HEK293T (cell line): ENCODE measurements at regions not wholly inside any gene's neighbourhood (a gene's known extent, or its start where the extent isn't known, plus 50 kb on each side); places are given as distances from the start of the nearest gene placed in this dataset.

ENCODE experiments used
- CTCF ChIA-PET: fragments of 350-600 bp; formaldehyde crosslinking; extraction: SDS; loops from one replicate; lab custom pipeline; 2021; ENCODE audit warnings: antibody characterized with exemption, inconsistent platforms; lab: Yijun Ruan, JAX
- POLR2A ChIA-PET: fragments of 350-600 bp; formaldehyde crosslinking; extraction: SDS; loops from one replicate; lab custom pipeline; 2020; ENCODE audit warnings: antibody characterized with exemption, inconsistent platforms; lab: Yijun Ruan, JAX
- DNase-seq: peaks from one replicate; pipeline ENCODE4 v3.0.0; 2012; ENCODE audit warnings: mixed read lengths; ENCODE audit errors: extremely low spot score
- ARNT ChIP-seq: fragments of 450-650 bp; IDR thresholded peaks from 2 replicates; pipeline ENCODE4 v1.6.1; 2017; ENCODE audit warnings: mild to moderate bottlenecking
- BHLHE40 ChIP-seq: fragments of 450-650 bp; IDR thresholded peaks from 2 replicates; pipeline ENCODE4 v1.6.1; 2016; ENCODE audit warnings: mild to moderate bottlenecking, moderate library complexity, borderline replicate concordance
- CTBP1 ChIP-seq: fragments of 450-650 bp; IDR thresholded peaks from 2 replicates; pipeline ENCODE4 v1.6.1; 2016; ENCODE audit warnings: borderline replicate concordance
- ELF4 ChIP-seq: fragments of 450-650 bp; IDR thresholded peaks from 2 replicates; pipeline ENCODE4 v1.6.1; 2017; ENCODE audit warnings: antibody characterized with exemption
- FOXA1 ChIP-seq: fragments of 450-650 bp; IDR thresholded peaks from 2 replicates; pipeline ENCODE4 v1.6.1; 2016; ENCODE audit warnings: mild to moderate bottlenecking
- FOXK2 ChIP-seq: fragments of 450-650 bp; IDR thresholded peaks from 2 replicates; pipeline ENCODE4 v1.6.1; 2016; ENCODE audit warnings: mild to moderate bottlenecking
- FOXM1 ChIP-seq: fragments of 450-650 bp; IDR thresholded peaks from 2 replicates; pipeline ENCODE4 v1.6.1; 2017; ENCODE audit warnings: mild to moderate bottlenecking, borderline replicate concordance
- HDGF ChIP-seq: fragments of 450-650 bp; IDR thresholded peaks from 2 replicates; pipeline ENCODE4 v1.6.1; 2017; ENCODE audit warnings: antibody characterized with exemption, borderline replicate concordance
- L3MBTL2 ChIP-seq: fragments of 450-650 bp; conservative IDR thresholded peaks from 2 replicates; pipeline ENCODE4 v1.6.1; 2016; ENCODE audit warnings: mild to moderate bottlenecking
- LEF1 ChIP-seq: fragments of 450-650 bp; IDR thresholded peaks from 2 replicates; pipeline ENCODE4 v1.6.1; 2017; ENCODE audit warnings: mild to moderate bottlenecking, borderline replicate concordance
- NFRKB ChIP-seq: fragments of 450-650 bp; IDR thresholded peaks from 2 replicates; pipeline ENCODE4 v1.6.1; 2016; ENCODE audit warnings: mild to moderate bottlenecking, moderate library complexity
- PKNOX1 ChIP-seq: fragments of 450-650 bp; IDR thresholded peaks from 2 replicates; pipeline ENCODE4 v1.6.1; 2016
- SP1 ChIP-seq: fragments of 450-650 bp; IDR thresholded peaks from 2 replicates; pipeline ENCODE4 v1.6.1; 2017
- SUZ12 ChIP-seq: fragments of 450-650 bp; IDR thresholded peaks from 2 replicates; pipeline ENCODE4 v1.6.1; 2016; ENCODE audit warnings: mild to moderate bottlenecking
- TARDBP ChIP-seq: fragments of 450-650 bp; IDR thresholded peaks from 2 replicates; pipeline ENCODE4 v1.6.1; 2016
- ZNF384 ChIP-seq: fragments of 450-650 bp; IDR thresholded peaks from 2 replicates; pipeline ENCODE4 v1.6.1; 2016

- ChIA-PET POLR2A (no interaction called here), CTCF (no interaction called here)
- no peak for DNase-seq
- TF ChIP-seq SUZ12 (no peak), HDGF (no peak), LEF1 (no peak), ARNT (no peak), TARDBP (no peak), CTBP1 (no peak), PKNOX1 (no peak), FOXM1 (no peak), SP1 (no peak), BHLHE40 (no peak), FOXA1 (no peak), L3MBTL2 (no peak), ELF4 (no peak), NFRKB (no peak), ZNF384 (no peak), FOXK2 (no peak)
These were observed 871.3 kb downstream of the AACS start for GRCh38 chr12:125936502-125936901.

GRCh38 chr12:125944446-125944845 is 879.2 kb downstream of the AACS start:
- DNase-seq, result no peak
- CTCF ChIA-PET, result no interaction called here
- POLR2A ChIA-PET, result no interaction called here
- TF ChIP-seq ARNT, result no peak
- TF ChIP-seq FOXM1, result no peak
- TF ChIP-seq CTBP1, result no peak
- no peak for TF ChIP-seq PKNOX1
- no peak for TF ChIP-seq ZNF384
- no peak for TF ChIP-seq FOXA1
- no peak for TF ChIP-seq BHLHE40
- no peak for TF ChIP-seq L3MBTL2
- no peak for TF ChIP-seq LEF1
- no peak for TF ChIP-seq NFRKB
- no peak for TF ChIP-seq ELF4
- no peak for TF ChIP-seq HDGF
- TF ChIP-seq SP1, result no peak
- TF ChIP-seq SUZ12, result no peak
- TF ChIP-seq FOXK2, result no peak
- TF ChIP-seq TARDBP, result no peak

- TF ChIP-seq FOXA1, result no peak
- TF ChIP-seq ZNF384, result no peak
- no peak for TF ChIP-seq CTBP1
- no peak for TF ChIP-seq L3MBTL2
- TF ChIP-seq ARNT, result no peak
- no peak for TF ChIP-seq BHLHE40
- TF ChIP-seq TARDBP, result no peak
- no peak for TF ChIP-seq LEF1
- no peak for TF ChIP-seq NFRKB
- TF ChIP-seq SP1, result no peak
- TF ChIP-seq ELF4, result no peak
- no peak for TF ChIP-seq FOXK2
- TF ChIP-seq FOXM1, result no peak
- TF ChIP-seq PKNOX1, result no peak
- TF ChIP-seq HDGF, result no peak
- TF ChIP-seq SUZ12, result no peak
- ChIA-PET CTCF (no interaction called here), POLR2A (no interaction called here)
- DNase-seq, result no peak
These were observed 884.2 kb downstream of the AACS start for GRCh38 chr12:125949471-125949870.

GRCh38 chr12:125954362-125954761 is 889.1 kb downstream of the AACS start:
- POLR2A ChIA-PET, result no interaction called here
- DNase-seq, result no peak
- CTCF ChIA-PET, result no interaction called here
- no peak for TF ChIP-seq L3MBTL2
- no peak for TF ChIP-seq BHLHE40
- TF ChIP-seq NFRKB, result no peak
- TF ChIP-seq SP1, result no peak
- no peak for TF ChIP-seq FOXA1

GRCh38 chr12:125956186-125956585 is 891.0 kb downstream of the AACS start:
- DNase-seq, result no peak
- ChIA-PET CTCF (no interaction called here), POLR2A (no interaction called here)
- TF ChIP-seq HDGF (no peak), ELF4 (no peak), SP1 (no peak), ZNF384 (no peak), FOXA1 (no peak), BHLHE40 (no peak), L3MBTL2 (no peak), SUZ12 (no peak)

- TF ChIP-seq PKNOX1 (no peak), L3MBTL2 (no peak), HDGF (no peak), SP1 (no peak), NFRKB (no peak), FOXM1 (no peak), LEF1 (no peak), ARNT (no peak), FOXK2 (no peak), ZNF384 (no peak)
- DNase-seq, result no peak
- POLR2A ChIA-PET, result no interaction called here
- CTCF ChIA-PET, result no interaction called here
These were observed 901.4 kb downstream of the AACS start for GRCh38 chr12:125966641-125967040.
